ENCODE measurements at regions not wholly inside any gene's neighbourhood (a gene's known extent, or its start where the extent isn't known, plus 50 kb on each side); places are given as distances from the start of the nearest gene placed in this dataset.

DNA sequence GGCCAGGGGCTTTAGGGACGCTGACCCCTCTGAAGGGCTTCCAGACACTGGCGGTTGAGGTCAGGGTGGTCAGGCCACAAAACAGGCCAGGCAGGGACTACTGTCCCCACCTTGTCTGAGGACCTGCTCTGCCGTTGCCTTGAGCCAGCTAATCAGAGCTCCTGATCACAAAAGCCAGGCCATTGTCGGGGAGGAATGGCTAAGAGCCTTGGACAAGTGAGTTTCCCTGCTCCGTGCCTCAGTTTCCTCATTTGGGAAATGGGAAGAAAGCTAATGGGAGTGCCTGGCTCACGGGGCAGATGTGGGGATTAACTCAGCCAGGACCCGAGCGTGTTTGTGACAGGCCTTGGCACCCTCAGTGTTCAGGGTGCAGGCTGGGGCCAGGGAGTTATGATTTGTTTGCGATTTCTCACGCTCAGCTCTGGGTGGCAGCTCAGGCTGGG is 246.5 kb upstream of the CIBAR2 start:
- no peak for TF ChIP-seq CTCF (IDR thresholded peaks at IDR 0.05)

- TF ChIP-seq CTCF (IDR thresholded peaks at IDR 0.05) = no peak
Measured at GRCh38 chr16:85359147-85359822, 247.0 kb upstream of the CIBAR2 start.

- TF ChIP-seq CTCF (IDR thresholded peaks at IDR 0.05) = no peak
Measured at GRCh38 chr16:85360323-85361277, 248.3 kb upstream of the CIBAR2 start.

DNA sequence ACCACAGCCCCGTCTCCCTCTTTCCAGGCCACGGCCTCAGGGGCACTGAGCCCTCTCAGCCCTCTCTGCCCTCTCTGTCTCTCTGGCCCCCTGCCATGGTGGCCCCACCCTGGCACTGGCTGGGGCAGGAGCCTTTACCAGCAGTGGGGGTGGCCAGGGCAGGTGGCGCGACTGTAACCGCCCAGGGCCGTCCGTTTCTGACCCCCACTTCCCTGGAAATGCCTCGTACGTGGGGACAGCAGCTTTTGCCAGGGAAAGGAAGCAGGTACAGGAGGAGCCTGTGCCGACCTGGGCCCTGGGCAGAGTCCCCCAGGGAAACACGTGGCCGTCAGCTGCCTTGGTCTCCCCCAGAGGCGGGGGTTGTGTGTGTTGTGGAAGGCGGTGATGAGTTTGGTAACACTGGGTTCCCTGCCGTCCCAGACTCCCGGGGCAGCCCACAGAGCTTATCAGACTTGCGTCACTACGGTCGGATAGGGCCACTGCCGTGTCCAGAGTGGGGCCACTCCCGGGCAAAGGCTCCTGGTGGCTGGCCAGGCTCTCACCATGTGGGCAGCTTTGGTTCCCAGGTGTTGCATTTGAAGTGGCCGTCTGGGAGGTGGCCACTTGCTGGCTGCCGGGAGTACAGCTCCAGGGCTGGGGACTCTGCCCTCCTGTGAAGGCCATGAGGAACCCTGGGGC is 249.3 kb upstream of the CIBAR2 start:
- TF ChIP-seq CTCF (IDR thresholded peaks at IDR 0.05) = no peak

DNA sequence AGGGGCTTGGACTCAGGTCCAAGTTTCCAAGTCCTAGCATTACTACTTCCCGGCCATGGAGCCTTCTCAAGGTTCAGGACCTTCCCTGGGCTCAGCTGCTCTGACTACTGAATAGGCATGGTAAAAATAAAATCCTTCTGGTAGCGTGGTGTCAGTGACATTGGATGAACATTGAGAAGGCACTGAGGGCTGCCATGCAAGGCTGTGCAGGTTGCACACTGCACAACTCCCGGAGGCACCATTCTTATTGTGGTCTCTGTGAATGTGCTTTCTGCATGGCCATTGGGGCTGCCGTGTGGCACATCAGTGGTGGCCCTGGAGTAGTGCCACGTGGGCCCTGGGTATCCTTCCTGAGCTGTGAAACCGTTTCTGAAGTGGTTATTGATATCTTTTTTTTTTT is 250.2 kb upstream of the CIBAR2 start:
- TF ChIP-seq CTCF (IDR thresholded peaks at IDR 0.05) = no peak

GRCh38 chr16:85363427-85363826 is 249.7 kb upstream of the GSE1 start:
- no peak for TF ChIP-seq CTCF (IDR thresholded peaks at IDR 0.05)

- TF ChIP-seq CTCF (IDR thresholded peaks at IDR 0.05) = no peak
Measured at GRCh38 chr16:85363881-85364280, 249.2 kb upstream of the GSE1 start.

Data from LNCAP (cell line).